ENCODE measurements at regions not wholly inside any gene's neighbourhood (a gene's known extent, or its start where the extent isn't known, plus 50 kb on each side); places are given as distances from the start of the nearest gene placed in this dataset.
A peak's percentile ranks its signal among the peaks of the same experiment; 100 is the strongest.

GRCh38 chr6:14278446-14278845 lies 160.9 kb downstream of the CD83 start:
- no peak for TF ChIP-seq EZH2 (IDR thresholded peaks at IDR 0.05; ENCODE audit: borderline replicate concordance)
- 91% methylated on average over 5 of the region's 6 CpGs for WGBS (ENCODE audit: low lambda C conversion rate, missing lambda C conversion rate)
- no peaks in the 10 kb centered on the region for H4K20me1 ChIP-seq (ENCODE audit: insufficient read depth, poor library complexity, severe bottlenecking)
- H3K9me3 ChIP-seq (ENCODE audit: low read depth), result no peaks in the 10 kb centered on the region
- H3K79me2 ChIP-seq, result no peaks in the 10 kb centered on the region
- no peak overlapping the region for H2AFZ ChIP-seq
- H3K4me2 ChIP-seq, result no peak overlapping the region
- no peaks in the 10 kb centered on the region for H3K9me2 ChIP-seq (replicated peaks; ENCODE audit: insufficient read depth)
- H3K4me3 ChIP-seq, result no peak overlapping the region
- DNase-seq (ENCODE audit: low spot score), result no peak
- no peaks in the 10 kb centered on the region for H3K27me3 ChIP-seq
- no peaks in the 10 kb centered on the region for H3K36me3 ChIP-seq (replicated peaks; ENCODE audit: insufficient read depth, low read depth)
- no peak overlapping the region for H3K27ac ChIP-seq
- H3K4me1 ChIP-seq (ENCODE audit: insufficient read depth), result no peaks in the 10 kb centered on the region

GRCh38 chr6:14280006-14280510 lies 162.5 kb downstream of the CD83 start:
- Histone ChIP-seq H3K9me3 (ENCODE audit: low read depth) (no peaks in the 10 kb centered on the region), H2AFZ (no peak overlapping the region), H3K4me1 (ENCODE audit: insufficient read depth) (no peaks in the 10 kb centered on the region), H4K20me1 (ENCODE audit: insufficient read depth, poor library complexity, severe bottlenecking) (no peaks in the 10 kb centered on the region), H3K9me2 (replicated peaks; ENCODE audit: insufficient read depth) (no peaks in the 10 kb centered on the region), H3K4me3 (no peak overlapping the region), H3K4me2 (no peak overlapping the region), H3K27ac (no peak overlapping the region), H3K36me3 (replicated peaks; ENCODE audit: insufficient read depth, low read depth) (no peaks in the 10 kb centered on the region), H3K27me3 (no peaks in the 10 kb centered on the region), H3K79me2 (no peaks in the 10 kb centered on the region)
- 87% methylated on average over 4 of the region's 4 CpGs for WGBS (ENCODE audit: low lambda C conversion rate, missing lambda C conversion rate)
- no peak for TF ChIP-seq EZH2phosphoT487 (IDR thresholded peaks at IDR 0.05; ENCODE audit: low read depth, severe bottlenecking, unreplicated experiment)
- TF ChIP-seq EZH2 (IDR thresholded peaks at IDR 0.05; ENCODE audit: borderline replicate concordance), result no peak
- no peak for TF ChIP-seq CTCF (IDR thresholded peaks at IDR 0.05; ENCODE audit: poor library complexity)
- DNase-seq (ENCODE audit: low spot score), result no peak

- TF ChIP-seq EZH2phosphoT487 (IDR thresholded peaks at IDR 0.05; ENCODE audit: low read depth, severe bottlenecking, unreplicated experiment) (no peak), CTCF (IDR thresholded peaks at IDR 0.05; ENCODE audit: poor library complexity) (no peak), EZH2 (IDR thresholded peaks at IDR 0.05; ENCODE audit: borderline replicate concordance) (no peak)
- H2AFZ ChIP-seq, result no peak overlapping the region
These were observed 163.3 kb downstream of the CD83 start for GRCh38 chr6:14280766-14281293.

GRCh38 chr6:14281811-14282660 lies 164.5 kb downstream of the CD83 start:
- H3K9me2 ChIP-seq (replicated peaks; ENCODE audit: insufficient read depth), result no peaks in the 10 kb centered on the region
- H2AFZ ChIP-seq, result no peak overlapping the region
- no peak for TF ChIP-seq CTCF (IDR thresholded peaks at IDR 0.05; ENCODE audit: poor library complexity)
- TF ChIP-seq EZH2 (IDR thresholded peaks at IDR 0.05; ENCODE audit: borderline replicate concordance), result no peak
- TF ChIP-seq EZH2phosphoT487 (IDR thresholded peaks at IDR 0.05; ENCODE audit: low read depth, severe bottlenecking, unreplicated experiment), result no peak
- no peak overlapping the region for H3K4me3 ChIP-seq
- DNase-seq (ENCODE audit: low spot score), result peak; percentile 21
- H3K4me2 ChIP-seq, result peak overlapping the region; percentile 21
- no peaks in the 10 kb centered on the region for H3K4me1 ChIP-seq (ENCODE audit: insufficient read depth)
- H3K36me3 ChIP-seq (replicated peaks; ENCODE audit: insufficient read depth, low read depth), result no peaks in the 10 kb centered on the region
- no peaks in the 10 kb centered on the region for H3K9me3 ChIP-seq (ENCODE audit: low read depth)
- no peaks in the 10 kb centered on the region for H3K79me2 ChIP-seq
- H4K20me1 ChIP-seq (ENCODE audit: insufficient read depth, poor library complexity, severe bottlenecking), result no peaks in the 10 kb centered on the region
- H3K27me3 ChIP-seq, result no peaks in the 10 kb centered on the region
- WGBS (ENCODE audit: low lambda C conversion rate, missing lambda C conversion rate), result 64% methylated on average over 25 of the region's 25 CpGs
- H3K27ac ChIP-seq, result no peak overlapping the region

More at GRCh38 chr6:14280766-14281293, 163.3 kb downstream of the CD83 start:
- no peaks in the 10 kb centered on the region for H3K79me2 ChIP-seq
- H3K9me2 ChIP-seq (replicated peaks; ENCODE audit: insufficient read depth), result no peaks in the 10 kb centered on the region
- no peak overlapping the region for H3K4me2 ChIP-seq
- no peaks in the 10 kb centered on the region for H4K20me1 ChIP-seq (ENCODE audit: insufficient read depth, poor library complexity, severe bottlenecking)
- H3K27me3 ChIP-seq, result no peaks in the 10 kb centered on the region
- H3K9me3 ChIP-seq (ENCODE audit: low read depth), result no peaks in the 10 kb centered on the region
- no peaks in the 10 kb centered on the region for H3K36me3 ChIP-seq (replicated peaks; ENCODE audit: insufficient read depth, low read depth)
- no peak for DNase-seq (ENCODE audit: low spot score)
- H3K4me3 ChIP-seq, result no peak overlapping the region
- 88% methylated on average over 17 of the region's 17 CpGs for WGBS (ENCODE audit: low lambda C conversion rate, missing lambda C conversion rate)
- no peaks in the 10 kb centered on the region for H3K4me1 ChIP-seq (ENCODE audit: insufficient read depth)
- no peak overlapping the region for H3K27ac ChIP-seq
